A673 (cell line): ENCODE measurements at regions not wholly inside any gene's neighbourhood (a gene's known extent, or its start where the extent isn't known, plus 50 kb on each side); places are given as distances from the start of the nearest gene placed in this dataset.

ENCODE experiments used
- BruUV-seq: library from RNA; stranded (reverse); fragments of 400-500 nt; replicated peaks from 2 replicates; lab custom pipeline; 2021; lab: Mats Ljungman, UMichigan
- CTCF ChIA-PET: fragments of 300-600 bp; sonication (Branson Sonifier 250); formaldehyde crosslinking; loops from one replicate; lab custom pipeline; 2022; ENCODE audit warnings: antibody characterized with exemption; lab: Charles Lee
- POLR2A ChIA-PET: fragments of 300-600 bp; sonication (Branson Sonifier 250); formaldehyde crosslinking; loops from one replicate; lab custom pipeline; 2022; ENCODE audit warnings: antibody characterized with exemption; ENCODE audit not compliant: low non-redundant PET; lab: Charles Lee
- DNase-seq: peaks from one replicate; pipeline ENCODE4 v3.0.0-alpha.2; 2015; ENCODE audit warnings: low spot score
- H3K27ac ChIP-seq: fragments of 200-600 bp; sonication (generic); 2 replicates; pipeline ENCODE4 v1.5.1; 2016; ENCODE audit warnings: mixed run types, low read depth, mild to moderate bottlenecking, mixed read lengths, antibody characterized with exemption, low read length; ENCODE audit not compliant: poor library complexity, severe bottlenecking
- H3K27me3 ChIP-seq: fragments of 200-600 bp; sonication (generic); replicated peaks from 2 replicates; pipeline ENCODE4 v1.6.1; 2017; ENCODE audit warnings: mixed run types, low read depth, mild to moderate bottlenecking, mixed read lengths, antibody characterized with exemption, low read length; ENCODE audit not compliant: insufficient read depth, poor library complexity
- H3K36me3 ChIP-seq: fragments of 200-600 bp; sonication (generic); 2 replicates; pipeline ENCODE4 v1.6.1; 2016; ENCODE audit warnings: mixed run types, mild to moderate bottlenecking, mixed read lengths, antibody characterized with exemption, low read length; ENCODE audit not compliant: insufficient read depth, poor library complexity, severe bottlenecking
- H3K4me1 ChIP-seq: fragments of 200-600 bp; sonication (generic); 2 replicates; pipeline ENCODE4 v1.6.1; 2017; ENCODE audit warnings: mixed run types, mild to moderate bottlenecking, mixed read lengths, antibody characterized with exemption, low read length; ENCODE audit not compliant: insufficient read depth, poor library complexity, severe bottlenecking
- H3K4me3 ChIP-seq: fragments of 200-600 bp; sonication (generic); 2 replicates; pipeline ENCODE4 v1.5.1; 2016; ENCODE audit warnings: low read depth, mixed run types, mild to moderate bottlenecking, mixed read lengths, low read length; ENCODE audit not compliant: poor library complexity, severe bottlenecking
- H3K9me3 ChIP-seq: fragments of 200-600 bp; sonication (generic); 2 replicates; pipeline ENCODE4 v1.6.1; 2016; ENCODE audit warnings: mixed run types, low read depth, mild to moderate bottlenecking, mixed read lengths, antibody characterized with exemption, low read length; ENCODE audit not compliant: poor library complexity, severe bottlenecking
- CTCF ChIP-seq: fragments of 300-800, 200-600 bp; sonication (generic); conservative IDR thresholded peaks from 2 replicates; pipeline ENCODE4 v1.5.1; 2017; ENCODE audit warnings: low read depth, mild to moderate bottlenecking, antibody characterized with exemption, low read length, moderate library complexity, mixed read lengths
- EZH2 ChIP-seq: fragments of 200-600 bp; sonication (generic); IDR thresholded peaks from 2 replicates; pipeline ENCODE4 v1.6.1; 2017; ENCODE audit warnings: borderline replicate concordance, low read depth, mild to moderate bottlenecking, mixed read lengths, antibody characterized with exemption, low read length; ENCODE audit not compliant: poor library complexity, severe bottlenecking
- intact Hi-C: fragments of 100-400 bp; cut with micrococcal nuclease; formaldehyde crosslinking; loops from one replicate; pipeline ENCODE4 v1.10.0; 2022; ENCODE audit not compliant: unreplicated experiment

- no peak overlapping the region for H3K4me3 ChIP-seq
- H3K36me3 ChIP-seq = no peaks in the 10 kb centered on the region
- no peaks in the 10 kb centered on the region for H3K4me1 ChIP-seq
- POLR2A ChIA-PET = no interaction called here
- CTCF ChIA-PET = no interaction called here
- intact Hi-C loops = no loop called here
- H3K9me3 ChIP-seq = no peaks in the 10 kb centered on the region
- no TSS peak for BruUV-seq
- no peaks in the 10 kb centered on the region for H3K27me3 ChIP-seq
- no peak overlapping the region for H3K27ac ChIP-seq
- DNase-seq = no peak
- TF ChIP-seq EZH2 (no peak), CTCF (no peak)
Observed at GRCh38 chr16:64148356-64148755, 973.5 kb downstream of the CDH11 start.

GRCh38 chr16:64147941-64148340 lies 973.9 kb downstream of the CDH11 start:
- Histone ChIP-seq H3K4me3 (no peak overlapping the region), H3K9me3 (no peaks in the 10 kb centered on the region), H3K36me3 (no peaks in the 10 kb centered on the region), H3K27me3 (no peaks in the 10 kb centered on the region), H3K4me1 (no peaks in the 10 kb centered on the region), H3K27ac (no peak overlapping the region)
- TF ChIP-seq CTCF = no peak
- TF ChIP-seq EZH2 = no peak
- no TSS peak for BruUV-seq
- intact Hi-C loops = no loop called here
- DNase-seq = no peak
- POLR2A ChIA-PET = no interaction called here
- CTCF ChIA-PET = no interaction called here

GRCh38 chr16:64144617-64145016 lies 977.2 kb downstream of the CDH11 start:
- no peak overlapping the region for H3K4me3 ChIP-seq
- no peaks in the 10 kb centered on the region for H3K36me3 ChIP-seq
- no peaks in the 10 kb centered on the region for H3K9me3 ChIP-seq
- BruUV-seq = no TSS peak
- ChIA-PET CTCF (no interaction called here), POLR2A (no interaction called here)
- no peaks in the 10 kb centered on the region for H3K4me1 ChIP-seq
- no peak overlapping the region for H3K27ac ChIP-seq
- H3K27me3 ChIP-seq = no peaks in the 10 kb centered on the region
- TF ChIP-seq EZH2 (no peak), CTCF (no peak)
- intact Hi-C loops = no loop called here
- DNase-seq = no peak
